SK-N-SH treated with all-trans-retinoic acid at 6 μM for 48 hours (cell line): ENCODE measurements at regions not wholly inside any gene's neighbourhood (a gene's known extent, or its start where the extent isn't known, plus 50 kb on each side); places are given as distances from the start of the nearest gene placed in this dataset.

Experiments used
- ATAC-seq: fragments of 200-7000 bp; cut with Tn5 transposase; 3 replicates; pipeline ENCODE4 v1.9.1; 2020; ENCODE audit warnings: mild to moderate bottlenecking, moderate library complexity
- BACH2 ChIP-seq: fragments of 250-450 bp; sonication (Bioruptor Pico); IDR thresholded peaks from 2 replicates; pipeline ENCODE4 v1.9.0; 2021; ENCODE audit warnings: mild to moderate bottlenecking, borderline replicate concordance
- CSDC2 ChIP-seq: fragments of 250-450 bp; sonication (Bioruptor Pico); IDR thresholded peaks from 2 replicates; pipeline ENCODE4 v1.5.0; 2020; ENCODE audit warnings: mild to moderate bottlenecking, moderate library complexity
- ESRRG ChIP-seq: fragments of 250-450 bp; sonication (Bioruptor Pico); IDR thresholded peaks from 2 replicates; pipeline ENCODE4 v1.6.1; 2021; ENCODE audit warnings: mild to moderate bottlenecking
- ISL1 ChIP-seq: fragments of 250-450 bp; sonication (Bioruptor Pico); IDR thresholded peaks from 2 replicates; pipeline ENCODE4 v2.1.2; 2022; ENCODE audit warnings: mild to moderate bottlenecking, moderate library complexity
- OSR1 ChIP-seq: fragments of 250-450 bp; sonication (Bioruptor Pico); IDR thresholded peaks from 2 replicates; pipeline ENCODE4 v1.8.0; 2022; ENCODE audit warnings: moderate library complexity, mild to moderate bottlenecking, inconsistent platforms
- PPARA ChIP-seq: fragments of 250-450 bp; sonication (Bioruptor Pico); IDR thresholded peaks from 2 replicates; pipeline ENCODE4 v1.5.0; 2020; ENCODE audit warnings: mild to moderate bottlenecking, borderline replicate concordance
- RARB ChIP-seq: fragments of 250-450 bp; sonication (Bioruptor Pico); IDR thresholded peaks from 2 replicates; pipeline ENCODE4 v1.8.0; 2021; ENCODE audit warnings: mild to moderate bottlenecking, moderate library complexity
- SNAI2 ChIP-seq: fragments of 250-450 bp; sonication (Bioruptor Pico); IDR thresholded peaks from 2 replicates; pipeline ENCODE4 v1.5.0; 2020; ENCODE audit warnings: mild to moderate bottlenecking, moderate library complexity
- TCF4 ChIP-seq: fragments of 250-450 bp; sonication (Bioruptor Pico); IDR thresholded peaks from 2 replicates; pipeline ENCODE4 v1.8.0; 2021; ENCODE audit warnings: mild to moderate bottlenecking, moderate library complexity, borderline replicate concordance
- TOX ChIP-seq: fragments of 250-450 bp; sonication (Bioruptor Pico); IDR thresholded peaks from 2 replicates; pipeline ENCODE4 v1.8.0; 2021; ENCODE audit warnings: mild to moderate bottlenecking, moderate library complexity, borderline replicate concordance
- ZC3H10 ChIP-seq: fragments of 250-450 bp; sonication (Bioruptor Pico); IDR thresholded peaks from 2 replicates; pipeline ENCODE4 v1.5.1; 2021; ENCODE audit warnings: mild to moderate bottlenecking, moderate library complexity
- ZFP3 ChIP-seq: fragments of 250-450 bp; sonication (Bioruptor Pico); IDR thresholded peaks from 2 replicates; pipeline ENCODE4 v1.5.0; 2020; ENCODE audit warnings: mild to moderate bottlenecking, moderate library complexity
- ZFP30 ChIP-seq: fragments of 450-650 bp; formaldehyde crosslinking; IDR thresholded peaks from 2 replicates; pipeline ENCODE4 v1.5.0; 2022; ENCODE audit warnings: mild to moderate bottlenecking, moderate library complexity
- ZNF565 ChIP-seq: fragments of 450-650 bp; formaldehyde crosslinking; conservative IDR thresholded peaks from 2 replicates; pipeline ENCODE4 v1.5.0; 2020; ENCODE audit warnings: low read depth, mild to moderate bottlenecking, moderate library complexity
- ZNF70 ChIP-seq: fragments of 450-650 bp; formaldehyde crosslinking; IDR thresholded peaks from 2 replicates; pipeline ENCODE4 v1.5.0; 2020; ENCODE audit warnings: mild to moderate bottlenecking, moderate library complexity
- ZNF8 ChIP-seq: fragments of 450-650 bp; formaldehyde crosslinking; IDR thresholded peaks from 2 replicates; pipeline ENCODE4 v1.5.0; 2020; ENCODE audit warnings: mild to moderate bottlenecking, moderate library complexity
- TF ChIP-seq, protein P1 (sequence below): fragments of 250-450 bp; sonication (Bioruptor Pico); IDR thresholded peaks from 2 replicates; pipeline ENCODE4 v1.5.1; 2020; ENCODE audit warnings: low read depth, mild to moderate bottlenecking, moderate library complexity
- TF ChIP-seq, protein P2 (sequence below): fragments of 250-450 bp; sonication (Bioruptor Pico); IDR thresholded peaks from 2 replicates; pipeline ENCODE4 v1.8.0; 2021; ENCODE audit warnings: low read depth, mild to moderate bottlenecking, moderate library complexity, borderline replicate concordance
- TF ChIP-seq, protein P3 (sequence below): fragments of 250-450 bp; sonication (Bioruptor Pico); IDR thresholded peaks from 2 replicates; pipeline ENCODE4 v1.8.0; 2020; ENCODE audit warnings: mild to moderate bottlenecking, moderate library complexity, borderline replicate concordance
- TF ChIP-seq, protein P4 (sequence below): fragments of 250-450 bp; sonication (Bioruptor Pico); IDR thresholded peaks from 2 replicates; pipeline ENCODE4 v1.5.0; 2020; ENCODE audit warnings: mild to moderate bottlenecking, moderate library complexity
- TF ChIP-seq, protein P5 (sequence below): fragments of 250-450 bp; sonication (Bioruptor Pico); IDR thresholded peaks from 2 replicates; pipeline ENCODE4 v1.5.1; 2021; ENCODE audit warnings: mild to moderate bottlenecking, moderate library complexity

DNA sequence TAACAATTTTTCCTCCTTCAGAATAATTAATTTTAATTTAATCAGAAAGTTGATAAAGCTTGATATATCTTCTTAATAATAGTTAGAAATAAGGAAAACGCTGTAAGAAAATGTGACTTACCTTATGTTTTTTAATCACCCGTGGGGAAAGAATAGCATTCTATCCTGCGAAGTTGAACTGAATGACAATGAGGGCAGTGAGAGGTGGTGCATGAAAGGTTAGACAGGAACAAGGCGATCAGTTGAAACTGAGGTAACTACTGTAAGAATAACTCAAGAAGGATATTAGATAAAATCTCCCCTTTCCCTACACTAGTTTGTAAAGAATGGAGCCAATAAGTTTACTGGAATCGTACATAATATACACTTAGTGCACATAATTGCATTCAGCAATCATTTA, 655.0 kb upstream of the NCAM2 start:
- TF ChIP-seq, protein P1, sequence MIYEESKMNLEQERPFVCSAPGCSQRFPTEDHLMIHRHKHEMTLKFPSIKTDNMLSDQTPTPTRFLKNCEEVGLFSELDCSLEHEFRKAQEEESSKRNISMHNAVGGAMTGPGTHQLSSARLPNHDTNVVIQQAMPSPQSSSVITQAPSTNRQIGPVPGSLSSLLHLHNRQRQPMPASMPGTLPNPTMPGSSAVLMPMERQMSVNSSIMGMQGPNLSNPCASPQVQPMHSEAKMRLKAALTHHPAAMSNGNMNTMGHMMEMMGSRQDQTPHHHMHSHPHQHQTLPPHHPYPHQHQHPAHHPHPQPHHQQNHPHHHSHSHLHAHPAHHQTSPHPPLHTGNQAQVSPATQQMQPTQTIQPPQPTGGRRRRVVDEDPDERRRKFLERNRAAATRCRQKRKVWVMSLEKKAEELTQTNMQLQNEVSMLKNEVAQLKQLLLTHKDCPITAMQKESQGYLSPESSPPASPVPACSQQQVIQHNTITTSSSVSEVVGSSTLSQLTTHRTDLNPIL (CRISPR knock-in tag): no peak
- TF ChIP-seq RARB: no peak
- TF ChIP-seq, protein P2, sequence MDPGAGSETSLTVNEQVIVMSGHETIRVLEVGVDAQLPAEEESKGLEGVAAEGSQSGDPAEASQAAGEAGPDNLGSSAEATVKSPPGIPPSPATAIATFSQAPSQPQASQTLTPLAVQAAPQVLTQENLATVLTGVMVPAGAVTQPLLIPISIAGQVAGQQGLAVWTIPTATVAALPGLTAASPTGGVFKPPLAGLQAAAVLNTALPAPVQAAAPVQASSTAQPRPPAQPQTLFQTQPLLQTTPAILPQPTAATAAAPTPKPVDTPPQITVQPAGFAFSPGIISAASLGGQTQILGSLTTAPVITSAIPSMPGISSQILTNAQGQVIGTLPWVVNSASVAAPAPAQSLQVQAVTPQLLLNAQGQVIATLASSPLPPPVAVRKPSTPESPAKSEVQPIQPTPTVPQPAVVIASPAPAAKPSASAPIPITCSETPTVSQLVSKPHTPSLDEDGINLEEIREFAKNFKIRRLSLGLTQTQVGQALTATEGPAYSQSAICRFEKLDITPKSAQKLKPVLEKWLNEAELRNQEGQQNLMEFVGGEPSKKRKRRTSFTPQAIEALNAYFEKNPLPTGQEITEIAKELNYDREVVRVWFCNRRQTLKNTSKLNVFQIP (CRISPR knock-in tag): no peak
- no peak for ATAC-seq

DNA sequence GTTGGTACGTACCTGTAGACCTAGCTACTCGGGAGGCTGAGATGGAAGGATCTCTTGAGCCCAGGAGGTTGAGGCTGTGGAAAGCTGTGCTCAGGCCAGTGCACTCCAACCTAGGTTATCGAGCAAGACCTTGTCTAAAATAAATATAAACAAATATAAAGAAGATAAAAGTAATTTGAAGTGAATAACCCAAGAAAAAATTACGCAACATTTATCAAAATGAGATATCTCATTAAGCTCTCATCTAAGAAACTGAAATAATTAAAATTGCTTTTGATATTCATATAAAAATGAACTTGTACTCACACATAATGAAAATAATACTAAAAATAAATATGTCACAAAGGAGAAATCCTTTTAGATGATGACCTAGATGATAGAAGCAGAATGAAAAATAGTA, 647.1 kb upstream of the NCAM2 start:
- TF ChIP-seq ZNF8 (CRISPR knock-in tag) (no peak), ZFP3 (CRISPR knock-in tag) (no peak), PPARA (no peak), ZC3H10 (CRISPR knock-in tag) (no peak), ISL1 (CRISPR knock-in tag) (no peak)
- no peak for ATAC-seq

DNA sequence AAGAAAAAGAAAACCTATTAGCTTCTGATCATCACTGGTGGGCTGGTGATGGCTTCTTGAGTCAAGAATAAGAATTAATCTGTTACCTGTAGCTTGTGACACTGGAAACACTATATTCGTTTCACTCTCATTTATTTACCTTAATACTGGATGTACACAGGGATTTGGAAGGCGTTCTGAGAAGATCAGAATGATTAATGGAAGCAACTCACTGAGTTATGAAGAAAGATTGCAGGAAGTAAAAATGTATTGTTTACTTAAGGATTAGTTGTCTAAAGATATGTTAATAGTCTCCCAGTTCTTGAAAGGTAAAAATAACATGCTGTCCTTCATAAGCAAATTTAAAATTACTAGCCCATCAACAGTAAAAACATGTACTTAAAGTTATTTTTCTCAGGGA, 644.9 kb upstream of the NCAM2 start:
- no peak for ATAC-seq
- TF ChIP-seq ZNF565 (CRISPR knock-in tag) (no peak), OSR1 (CRISPR knock-in tag) (no peak), PPARA (no peak), TCF4 (CRISPR knock-in tag) (no peak), SNAI2 (CRISPR knock-in tag) (no peak), ZFP3 (CRISPR knock-in tag) (no peak), ZNF70 (CRISPR knock-in tag) (no peak), RARB (no peak), TOX (CRISPR knock-in tag) (no peak), CSDC2 (no peak), ESRRG (no peak), ZC3H10 (CRISPR knock-in tag) (no peak)
- TF ChIP-seq, protein P3, sequence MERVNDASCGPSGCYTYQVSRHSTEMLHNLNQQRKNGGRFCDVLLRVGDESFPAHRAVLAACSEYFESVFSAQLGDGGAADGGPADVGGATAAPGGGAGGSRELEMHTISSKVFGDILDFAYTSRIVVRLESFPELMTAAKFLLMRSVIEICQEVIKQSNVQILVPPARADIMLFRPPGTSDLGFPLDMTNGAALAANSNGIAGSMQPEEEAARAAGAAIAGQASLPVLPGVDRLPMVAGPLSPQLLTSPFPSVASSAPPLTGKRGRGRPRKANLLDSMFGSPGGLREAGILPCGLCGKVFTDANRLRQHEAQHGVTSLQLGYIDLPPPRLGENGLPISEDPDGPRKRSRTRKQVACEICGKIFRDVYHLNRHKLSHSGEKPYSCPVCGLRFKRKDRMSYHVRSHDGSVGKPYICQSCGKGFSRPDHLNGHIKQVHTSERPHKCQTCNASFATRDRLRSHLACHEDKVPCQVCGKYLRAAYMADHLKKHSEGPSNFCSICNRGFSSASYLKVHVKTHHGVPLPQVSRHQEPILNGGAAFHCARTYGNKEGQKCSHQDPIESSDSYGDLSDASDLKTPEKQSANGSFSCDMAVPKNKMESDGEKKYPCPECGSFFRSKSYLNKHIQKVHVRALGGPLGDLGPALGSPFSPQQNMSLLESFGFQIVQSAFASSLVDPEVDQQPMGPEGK (CRISPR knock-in tag): no peak

DNA sequence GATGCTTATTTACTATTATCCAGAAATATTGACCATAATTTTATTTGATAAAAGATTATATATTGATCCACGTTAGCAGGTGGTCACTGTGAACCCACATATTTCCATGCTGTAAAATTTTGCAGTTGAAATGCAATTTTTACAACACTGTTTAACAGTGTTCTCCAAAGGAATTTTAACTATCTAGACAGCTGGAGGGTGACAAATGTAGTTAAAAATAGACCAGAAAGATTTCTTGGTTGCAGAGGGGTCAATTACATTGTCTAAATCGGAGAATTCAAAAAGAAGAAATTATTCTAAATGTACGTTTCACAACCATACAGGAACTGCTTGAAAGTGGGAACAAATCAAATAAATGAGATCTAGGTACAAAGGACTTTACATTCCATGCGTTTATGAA, 625.2 kb upstream of the NCAM2 start:
- no peak for ATAC-seq
- TF ChIP-seq, protein P4, sequence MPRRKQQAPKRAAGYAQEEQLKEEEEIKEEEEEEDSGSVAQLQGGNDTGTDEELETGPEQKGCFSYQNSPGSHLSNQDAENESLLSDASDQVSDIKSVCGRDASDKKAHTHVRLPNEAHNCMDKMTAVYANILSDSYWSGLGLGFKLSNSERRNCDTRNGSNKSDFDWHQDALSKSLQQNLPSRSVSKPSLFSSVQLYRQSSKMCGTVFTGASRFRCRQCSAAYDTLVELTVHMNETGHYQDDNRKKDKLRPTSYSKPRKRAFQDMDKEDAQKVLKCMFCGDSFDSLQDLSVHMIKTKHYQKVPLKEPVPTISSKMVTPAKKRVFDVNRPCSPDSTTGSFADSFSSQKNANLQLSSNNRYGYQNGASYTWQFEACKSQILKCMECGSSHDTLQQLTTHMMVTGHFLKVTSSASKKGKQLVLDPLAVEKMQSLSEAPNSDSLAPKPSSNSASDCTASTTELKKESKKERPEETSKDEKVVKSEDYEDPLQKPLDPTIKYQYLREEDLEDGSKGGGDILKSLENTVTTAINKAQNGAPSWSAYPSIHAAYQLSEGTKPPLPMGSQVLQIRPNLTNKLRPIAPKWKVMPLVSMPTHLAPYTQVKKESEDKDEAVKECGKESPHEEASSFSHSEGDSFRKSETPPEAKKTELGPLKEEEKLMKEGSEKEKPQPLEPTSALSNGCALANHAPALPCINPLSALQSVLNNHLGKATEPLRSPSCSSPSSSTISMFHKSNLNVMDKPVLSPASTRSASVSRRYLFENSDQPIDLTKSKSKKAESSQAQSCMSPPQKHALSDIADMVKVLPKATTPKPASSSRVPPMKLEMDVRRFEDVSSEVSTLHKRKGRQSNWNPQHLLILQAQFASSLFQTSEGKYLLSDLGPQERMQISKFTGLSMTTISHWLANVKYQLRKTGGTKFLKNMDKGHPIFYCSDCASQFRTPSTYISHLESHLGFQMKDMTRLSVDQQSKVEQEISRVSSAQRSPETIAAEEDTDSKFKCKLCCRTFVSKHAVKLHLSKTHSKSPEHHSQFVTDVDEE: no peak
- TF ChIP-seq, protein P1 (CRISPR knock-in tag): no peak
- TF ChIP-seq TOX (CRISPR knock-in tag): no peak
- TF ChIP-seq ZFP30 (CRISPR knock-in tag): no peak
- no peak for TF ChIP-seq OSR1 (CRISPR knock-in tag)
- TF ChIP-seq ZFP3 (CRISPR knock-in tag): no peak
- no peak for TF ChIP-seq BACH2 (CRISPR knock-in tag)
- TF ChIP-seq, protein P5, sequence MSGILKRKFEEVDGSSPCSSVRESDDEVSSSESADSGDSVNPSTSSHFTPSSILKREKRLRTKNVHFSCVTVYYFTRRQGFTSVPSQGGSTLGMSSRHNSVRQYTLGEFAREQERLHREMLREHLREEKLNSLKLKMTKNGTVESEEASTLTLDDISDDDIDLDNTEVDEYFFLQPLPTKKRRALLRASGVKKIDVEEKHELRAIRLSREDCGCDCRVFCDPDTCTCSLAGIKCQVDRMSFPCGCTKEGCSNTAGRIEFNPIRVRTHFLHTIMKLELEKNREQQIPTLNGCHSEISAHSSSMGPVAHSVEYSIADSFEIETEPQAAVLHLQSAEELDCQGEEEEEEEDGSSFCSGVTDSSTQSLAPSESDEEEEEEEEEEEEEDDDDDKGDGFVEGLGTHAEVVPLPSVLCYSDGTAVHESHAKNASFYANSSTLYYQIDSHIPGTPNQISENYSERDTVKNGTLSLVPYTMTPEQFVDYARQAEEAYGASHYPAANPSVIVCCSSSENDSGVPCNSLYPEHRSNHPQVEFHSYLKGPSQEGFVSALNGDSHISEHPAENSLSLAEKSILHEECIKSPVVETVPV: no peak
- TF ChIP-seq ZC3H10 (CRISPR knock-in tag): no peak
- no peak for TF ChIP-seq ISL1 (CRISPR knock-in tag)
